Limb (tissue), 2 donors: ENCODE measurements at regions not wholly inside any gene's neighbourhood (a gene's known extent, or its start where the extent isn't known, plus 50 kb on each side); places are given as distances from the start of the nearest gene placed in this dataset.
"Not testable (repeated sequence)": the region's sequence is repeated elsewhere in the genome, so short reads cannot be mapped to it uniquely, and the experiment has no call there.

Experiments used
- DNase-seq, 2 donors: peaks; one replicate each; pipeline ENCODE4 v3.0.0-alpha.2; 2016; ENCODE audit errors: extremely low spot score in 2 of 2

- peak; percentile 18 to 33 for DNase-seq
Observed at GRCh38 chr1:241447031-241447644, 72.4 kb downstream of the FH start.

GRCh38 chr1:241444836-241445235, 74.7 kb downstream of the FH start:
- DNase-seq: no peak

- DNase-seq: no peak
Observed at GRCh38 chr1:241443561-241443960, 76.0 kb downstream of the FH start.

- no peak for DNase-seq
Observed at GRCh38 chr1:241442686-241443085, 76.9 kb downstream of the FH start.

GRCh38 chr1:241440904-241441303, 78.7 kb downstream of the FH start:
- no peak for DNase-seq

- DNase-seq: not testable (repeated sequence)
Observed at GRCh38 chr1:241438686-241439085, 80.9 kb downstream of the FH start.

GRCh38 chr1:241432241-241432640, 75.2 kb upstream of the RGS7 start:
- DNase-seq: no peak

- DNase-seq: not testable (repeated sequence)
Observed at GRCh38 chr1:241425091-241425490, 68.1 kb upstream of the RGS7 start.

- no peak for DNase-seq
Observed at GRCh38 chr1:241424480-241424971, 67.5 kb upstream of the RGS7 start.

- DNase-seq: peak in 1 of 2 donors; percentile 71
Observed at GRCh38 chr1:241423541-241424479, 66.8 kb upstream of the RGS7 start.

GRCh38 chr1:241422470-241422869, 65.5 kb upstream of the RGS7 start:
- no peak for DNase-seq

GRCh38 chr1:241419986-241420385, 63.0 kb upstream of the RGS7 start:
- DNase-seq: no peak

- DNase-seq: no peak
Observed at GRCh38 chr1:241417258-241417657, 60.3 kb upstream of the RGS7 start.

GRCh38 chr1:241413974-241414373, 57.0 kb upstream of the RGS7 start:
- no peak for DNase-seq

- no peak for DNase-seq
Observed at GRCh38 chr1:241413386-241413785, 56.4 kb upstream of the RGS7 start.

GRCh38 chr1:241412646-241413045, 55.6 kb upstream of the RGS7 start:
- DNase-seq: no peak

- DNase-seq: no peak
Observed at GRCh38 chr1:241411776-241412338, 54.9 kb upstream of the RGS7 start.

- no peak for DNase-seq
Observed at GRCh38 chr1:241411056-241411775, 54.2 kb upstream of the RGS7 start.

- DNase-seq: no peak
Observed at GRCh38 chr1:241408170-241408569, 51.2 kb upstream of the RGS7 start.
